ENCODE measurements at regions not wholly inside any gene's neighbourhood (a gene's known extent, or its start where the extent isn't known, plus 50 kb on each side); places are given as distances from the start of the nearest gene placed in this dataset.
"Not testable (repeated sequence)": the region's sequence is repeated elsewhere in the genome, so short reads cannot be mapped to it uniquely, and the experiment has no call there.

DNA sequence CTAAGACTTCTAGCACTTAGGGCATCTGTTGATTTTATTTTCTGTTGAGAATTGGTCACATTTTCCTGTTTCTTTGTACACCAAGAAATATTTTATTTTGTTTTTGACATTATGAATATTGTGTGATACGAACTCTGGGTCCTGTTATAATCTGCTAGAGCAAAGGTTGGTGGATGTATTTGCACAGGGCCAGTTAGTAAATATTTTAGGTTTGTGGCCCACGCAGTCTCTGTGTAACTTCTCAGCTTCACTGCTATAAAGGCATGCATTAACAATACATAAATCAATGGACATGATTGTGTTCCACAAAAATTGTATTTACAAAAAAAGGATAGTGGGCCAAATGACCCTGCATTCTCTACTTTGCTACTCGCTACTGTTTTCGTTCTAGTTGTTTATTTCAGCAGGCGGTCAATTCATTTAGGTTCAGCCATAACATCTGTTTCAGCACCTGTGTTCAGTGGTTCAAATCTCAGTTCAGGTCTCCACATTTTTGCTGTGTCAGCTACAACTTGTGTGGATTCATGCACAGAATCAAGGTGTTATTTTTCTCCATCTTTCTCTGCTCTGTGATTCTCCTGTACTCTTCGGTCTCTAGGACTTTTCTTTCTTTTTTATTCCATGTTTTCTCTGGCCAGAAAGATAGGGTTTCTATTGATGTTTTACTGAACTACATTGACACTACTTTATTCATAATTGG, 786.2 kb downstream of the ETS1 start:
- DNase-seq (ENCODE audit: low read depth in 2 of 3, low spot score in 2 of 3), result no peak

DNA sequence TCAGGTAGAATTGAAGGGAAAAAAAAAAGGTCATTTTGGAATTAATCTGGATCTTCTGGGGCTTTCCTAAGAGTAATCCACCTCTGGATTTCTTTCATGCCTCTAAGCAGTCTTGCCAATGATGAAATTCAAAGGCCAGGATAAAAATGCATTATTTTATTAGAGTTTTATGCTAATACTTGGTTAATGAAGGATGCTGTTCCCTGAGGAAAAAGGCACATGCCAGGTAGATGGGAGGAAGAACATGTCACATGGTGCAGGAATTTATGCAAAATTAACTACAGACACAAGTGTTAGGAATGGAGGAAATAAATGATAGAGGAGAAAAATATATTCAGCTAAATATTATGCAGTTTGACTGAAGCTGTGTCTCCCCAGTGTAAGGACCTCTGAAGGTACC, 792.0 kb downstream of the ETS1 start:
- no peak for DNase-seq (ENCODE audit: low read depth in 2 of 3, low spot score in 2 of 3)

DNA sequence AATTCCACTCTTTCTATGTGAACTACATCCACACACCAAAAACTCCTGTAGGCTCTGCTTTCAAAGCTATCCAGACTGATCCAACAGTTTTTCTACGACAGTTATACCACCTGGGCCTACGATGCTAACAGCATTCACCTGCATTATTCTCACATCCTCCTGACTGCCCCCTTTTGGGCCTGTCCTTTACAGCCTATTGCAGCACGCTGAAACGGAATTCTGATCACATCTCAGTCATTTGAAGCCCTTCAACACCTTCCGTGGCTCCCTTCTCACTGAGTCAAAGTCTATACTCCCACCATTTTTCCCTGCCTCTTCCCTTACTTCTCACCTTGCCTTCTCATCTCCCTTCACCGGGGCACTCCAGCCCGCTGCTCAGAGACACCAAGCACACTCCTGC, 791.3 kb upstream of the KIRREL3 start:
- DNase-seq (ENCODE audit: low read depth in 2 of 3, low spot score in 2 of 3), result no peak

DNA sequence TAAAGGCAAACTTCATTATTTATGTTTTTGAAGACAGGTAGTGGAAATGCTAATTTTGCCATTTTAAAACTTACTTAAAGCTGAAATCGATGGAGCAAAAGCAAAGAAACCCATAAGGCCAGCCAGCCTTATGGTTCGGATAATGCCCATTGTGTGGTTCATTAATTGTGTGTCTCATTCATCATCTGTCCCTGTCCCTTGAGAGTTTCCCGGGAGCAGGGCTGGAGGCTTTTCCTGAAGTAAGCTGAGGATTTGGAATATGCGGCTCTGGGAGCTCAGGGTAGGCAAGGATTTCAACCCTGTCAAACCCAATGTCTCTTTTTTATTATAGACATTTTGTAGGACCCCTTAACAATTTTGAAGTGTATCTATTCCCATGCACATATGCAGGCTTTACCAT, 790.0 kb upstream of the KIRREL3 start:
- no peak for DNase-seq (ENCODE audit: low read depth in 2 of 3, low spot score in 2 of 3)

DNA sequence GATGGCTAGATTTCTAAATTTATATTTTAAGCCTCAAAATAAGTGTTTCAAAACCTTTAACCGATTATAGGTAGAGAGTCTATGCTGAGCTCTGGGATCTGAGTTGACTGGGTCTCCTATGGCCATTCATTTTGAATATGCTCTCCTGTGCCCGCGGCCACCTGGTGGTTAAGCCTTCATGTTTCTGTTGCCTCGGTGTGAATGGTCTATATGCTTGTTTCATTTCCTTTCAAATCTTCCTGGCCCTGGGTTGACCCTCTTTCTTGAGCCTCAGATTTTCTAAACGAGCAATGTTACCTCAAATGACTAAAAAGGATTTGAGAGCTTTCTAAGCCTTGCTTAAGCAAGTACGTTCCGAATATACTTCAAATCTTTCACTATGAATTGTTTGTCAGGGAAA, 789.4 kb upstream of the KIRREL3 start:
- DNase-seq (ENCODE audit: low read depth in 2 of 3, low spot score in 2 of 3), result no peak

DNA sequence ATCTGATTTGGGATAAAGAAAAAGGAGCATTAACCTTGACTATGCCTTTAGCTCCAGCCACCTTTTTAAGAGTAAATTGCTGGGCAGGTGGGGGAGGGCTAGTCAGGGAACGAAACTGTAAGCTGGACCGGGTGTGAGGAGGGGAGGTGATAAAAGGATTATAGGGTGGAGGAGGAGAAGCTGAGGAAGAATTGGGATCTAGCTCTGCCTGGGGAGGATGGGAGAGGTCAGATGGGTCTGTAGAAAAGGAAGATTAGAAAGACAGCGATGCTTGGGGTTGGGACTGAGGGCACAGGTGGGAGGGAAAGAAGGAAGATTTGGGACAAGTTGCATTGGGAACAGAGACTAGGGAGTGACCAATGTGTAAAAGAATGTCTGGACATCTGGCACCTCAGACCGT, 772.4 kb upstream of the KIRREL3 start:
- DNase-seq (ENCODE audit: low read depth in 2 of 3, low spot score in 2 of 3), result not testable (repeated sequence)

DNA sequence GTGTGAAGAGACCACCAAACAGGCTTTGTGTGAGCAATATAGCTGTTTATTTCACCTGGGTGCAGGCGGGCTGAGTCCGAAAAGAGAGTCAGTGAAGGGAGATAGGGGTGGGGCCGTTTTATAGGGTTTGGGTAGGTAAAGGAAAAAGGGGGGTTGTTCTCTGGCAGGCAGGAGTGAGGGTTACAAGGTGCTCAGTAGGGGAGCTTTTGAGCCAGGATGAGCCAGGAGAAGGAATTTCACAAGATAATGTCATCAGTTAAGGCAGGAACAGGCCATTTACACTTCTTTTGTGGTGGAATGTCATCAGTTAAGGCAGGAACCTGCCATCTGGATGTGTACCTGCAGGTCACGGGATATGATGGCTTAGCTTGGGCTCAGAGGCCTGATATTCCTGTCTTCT, 768.4 kb upstream of the KIRREL3 start:
- not testable (repeated sequence) for DNase-seq (ENCODE audit: low read depth in 2 of 3, low spot score in 2 of 3)

DNA sequence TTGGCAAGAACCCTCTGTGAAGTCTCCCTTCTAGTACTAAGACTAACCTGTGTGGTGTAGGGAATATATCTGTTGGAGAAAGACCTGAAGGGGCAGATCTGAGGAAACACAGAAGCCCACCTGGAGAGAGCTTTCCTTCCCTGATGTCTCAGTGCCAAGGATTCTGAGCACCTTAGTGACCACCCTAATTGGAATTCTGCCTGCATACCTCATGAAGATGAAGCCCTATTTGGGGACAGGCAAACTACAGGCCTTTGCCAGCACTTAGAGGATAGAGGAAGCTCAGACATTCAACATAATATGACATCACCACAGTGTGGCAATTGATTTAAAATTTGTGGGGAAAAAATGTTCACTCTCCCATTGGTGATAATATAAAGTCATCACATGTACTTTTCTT, 766.2 kb upstream of the KIRREL3 start:
- DNase-seq (ENCODE audit: low read depth in 2 of 3, low spot score in 2 of 3), result no peak

DNA sequence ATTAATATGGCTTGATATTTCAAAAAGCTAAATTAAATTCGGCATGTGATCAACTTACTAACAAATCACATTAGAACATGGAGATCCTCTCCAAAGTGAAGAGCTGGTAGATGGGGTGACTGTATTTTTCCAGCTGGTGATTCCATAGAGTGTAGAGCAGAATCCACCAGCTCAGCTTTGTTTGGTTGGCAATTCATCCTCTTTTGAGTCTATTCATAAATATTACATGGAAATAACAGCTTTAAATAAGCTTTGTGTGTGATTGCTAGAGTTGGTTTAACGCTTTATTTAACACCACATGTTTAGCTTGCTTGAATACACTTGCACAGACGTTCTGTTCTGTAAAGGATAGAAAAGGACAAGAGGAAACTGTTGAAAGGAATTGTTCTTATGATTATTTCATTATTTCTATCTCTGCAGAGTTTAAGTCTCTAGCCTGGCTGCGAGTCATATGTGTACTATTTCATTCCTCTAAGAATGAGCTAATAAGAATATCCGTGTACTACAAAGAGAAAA, 738.3 kb upstream of the KIRREL3 start:
- no peak for DNase-seq (ENCODE audit: low read depth in 2 of 3, low spot score in 2 of 3)

DNA sequence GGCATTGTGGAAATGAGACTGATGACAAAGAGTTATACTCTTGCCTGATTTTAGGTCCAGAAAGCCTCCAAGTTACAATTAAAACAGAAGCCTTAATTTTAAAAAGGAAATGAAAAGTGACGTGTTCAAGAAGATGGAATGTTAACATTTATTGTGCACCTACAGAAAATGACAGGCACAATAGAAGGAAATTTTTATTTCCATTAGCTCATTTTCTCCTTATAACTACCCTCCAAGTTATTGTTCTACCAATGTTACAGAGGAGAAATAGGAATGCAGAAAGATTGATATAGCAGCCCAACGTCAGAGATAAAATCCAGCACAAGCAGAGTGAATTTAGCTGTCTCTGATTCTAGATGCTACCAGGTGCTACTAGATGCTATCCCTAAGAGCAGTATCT, 736.9 kb upstream of the KIRREL3 start:
- no peak for DNase-seq (ENCODE audit: low read depth in 2 of 3, low spot score in 2 of 3)

DNA sequence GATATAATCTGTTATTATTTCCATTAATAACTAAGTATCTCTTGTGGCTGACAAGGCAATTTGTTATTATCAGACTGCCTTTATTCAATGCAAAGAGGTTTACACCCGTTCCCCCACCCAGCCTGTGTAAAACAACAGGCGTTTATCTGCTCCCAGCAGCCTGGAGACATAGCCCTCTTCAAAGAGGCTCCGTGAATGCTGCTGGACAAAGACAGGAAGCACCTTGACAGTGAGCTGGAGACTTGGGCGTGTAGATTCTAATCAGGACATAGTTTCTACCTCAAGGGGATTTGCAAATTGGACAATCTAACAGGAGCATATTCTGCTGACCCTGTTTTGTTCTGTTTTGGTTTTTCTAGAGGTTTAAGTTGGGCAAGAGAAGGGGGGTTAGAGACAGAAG, 733.0 kb upstream of the KIRREL3 start:
- DNase-seq (ENCODE audit: low read depth in 2 of 3, low spot score in 2 of 3), result no peak

DNA sequence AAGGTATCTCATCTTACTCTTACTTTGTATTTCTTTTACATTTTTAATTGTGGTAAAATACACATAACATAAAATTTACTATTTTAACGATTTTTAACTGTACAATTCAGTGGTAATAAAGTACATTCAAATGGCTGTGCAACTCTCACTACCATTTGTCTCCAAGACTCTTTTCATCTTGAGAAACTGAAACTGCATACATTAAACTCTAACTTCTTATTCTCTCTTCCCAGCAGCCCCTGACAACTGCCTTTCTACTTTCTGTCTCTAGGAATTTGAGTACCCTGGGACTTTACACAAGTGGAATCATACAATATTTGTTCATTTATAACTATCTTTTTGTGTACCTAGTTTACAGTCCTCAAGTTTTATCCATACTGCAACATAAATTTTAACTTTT, 725.8 kb upstream of the KIRREL3 start:
- no peak for DNase-seq (ENCODE audit: low read depth in 2 of 3, low spot score in 2 of 3)

DNA sequence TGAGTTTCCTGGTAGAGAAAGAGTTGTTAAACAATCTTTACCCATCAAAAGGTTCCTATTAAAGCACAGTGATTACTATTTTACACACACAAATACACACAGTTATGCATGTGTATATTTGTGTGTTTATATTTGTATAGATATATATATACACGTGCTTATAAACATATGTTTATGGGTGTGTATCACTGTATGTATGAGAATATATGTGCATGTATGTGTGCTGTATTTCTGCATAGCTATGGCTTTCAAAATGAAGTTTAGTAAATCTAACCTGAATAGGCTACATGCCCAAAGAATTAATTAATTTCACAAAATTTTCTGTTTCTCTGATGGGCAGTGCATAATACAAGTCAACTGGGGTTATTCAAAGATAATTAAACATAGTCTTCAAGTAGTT, 723.1 kb upstream of the KIRREL3 start:
- DNase-seq (ENCODE audit: low read depth in 2 of 3, low spot score in 2 of 3), result no peak

DNA sequence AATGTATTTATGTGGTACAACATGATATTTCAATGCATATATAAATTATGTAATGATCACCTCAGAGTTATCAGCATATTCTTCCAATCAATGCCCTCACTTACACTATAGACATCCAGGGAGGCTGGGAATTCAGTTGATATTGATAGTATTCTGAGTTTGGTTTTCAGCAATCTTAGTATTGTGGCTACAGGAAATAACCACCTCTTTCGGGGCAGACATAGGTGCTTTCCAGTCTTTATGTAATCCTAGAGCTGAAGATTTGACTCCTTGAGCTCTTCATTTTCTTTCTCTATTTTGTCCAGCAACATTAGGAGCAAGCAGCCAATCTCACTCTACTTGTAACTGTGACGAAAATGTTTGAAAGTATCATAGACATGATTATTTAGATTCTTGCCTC, 712.7 kb upstream of the KIRREL3 start:
- DNase-seq (ENCODE audit: low read depth in 2 of 3, low spot score in 2 of 3), result no peak

DNA sequence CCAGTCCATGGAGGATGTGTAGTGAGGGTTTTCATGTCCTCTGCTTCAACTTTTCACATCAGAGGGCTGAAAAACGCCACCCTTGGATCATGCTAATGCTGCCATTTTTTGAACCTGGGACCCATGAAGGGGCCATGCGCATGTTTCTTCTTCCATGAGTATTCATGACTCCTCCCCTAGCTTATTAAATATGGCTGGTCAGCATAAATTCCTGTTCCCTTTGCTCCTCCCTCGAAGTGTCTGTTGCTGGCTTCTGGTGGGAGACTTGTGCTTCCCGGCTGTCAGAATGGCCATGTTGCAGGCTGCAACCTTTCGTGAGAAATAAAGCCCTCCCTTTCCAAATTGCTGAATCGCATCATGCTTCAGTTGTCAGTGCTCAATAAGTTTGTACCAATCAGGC, 711.2 kb upstream of the KIRREL3 start:
- DNase-seq (ENCODE audit: low read depth in 2 of 3, low spot score in 2 of 3), result no peak

DNA sequence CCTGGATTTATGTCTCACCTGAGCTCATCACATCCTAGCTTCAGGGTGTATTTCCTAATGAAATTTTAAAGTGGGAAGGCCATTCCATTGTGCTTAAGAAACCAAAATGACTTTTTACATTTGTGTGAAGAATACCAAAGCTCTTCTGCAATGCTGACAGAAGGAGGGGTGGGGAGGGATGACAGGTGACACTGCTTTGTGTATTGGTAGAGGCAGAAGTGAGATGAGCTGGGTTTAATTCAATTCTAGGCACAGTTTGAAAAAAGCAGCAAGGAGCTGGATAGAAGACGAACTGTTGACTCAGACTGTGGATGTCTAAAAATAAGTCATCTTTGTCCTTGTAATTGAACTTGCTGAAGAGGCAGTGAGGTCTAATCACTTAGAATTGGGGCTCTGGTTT, 710.3 kb upstream of the KIRREL3 start:
- no peak for DNase-seq (ENCODE audit: low read depth in 2 of 3, low spot score in 2 of 3)

DNA sequence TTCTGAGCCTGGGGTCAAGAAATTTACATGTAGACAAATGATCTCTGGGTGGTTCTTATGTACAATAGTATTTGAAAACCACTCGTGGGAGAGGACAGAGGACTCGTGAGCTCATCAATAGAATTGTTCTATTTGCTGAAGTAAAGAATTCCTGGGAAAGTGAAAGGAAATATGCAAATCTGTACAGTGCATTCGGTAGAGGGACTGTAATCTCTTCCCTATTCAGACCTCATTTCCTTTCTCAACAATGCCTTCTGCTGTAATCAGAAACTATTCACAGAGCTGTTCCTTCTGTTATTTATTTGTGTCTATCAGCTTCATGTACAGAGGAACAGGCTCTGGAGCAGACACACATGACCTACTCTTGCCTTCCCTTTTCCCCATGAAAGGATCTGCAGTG, 709.4 kb upstream of the KIRREL3 start:
- DNase-seq (ENCODE audit: low read depth in 2 of 3, low spot score in 2 of 3), result no peak

DNA sequence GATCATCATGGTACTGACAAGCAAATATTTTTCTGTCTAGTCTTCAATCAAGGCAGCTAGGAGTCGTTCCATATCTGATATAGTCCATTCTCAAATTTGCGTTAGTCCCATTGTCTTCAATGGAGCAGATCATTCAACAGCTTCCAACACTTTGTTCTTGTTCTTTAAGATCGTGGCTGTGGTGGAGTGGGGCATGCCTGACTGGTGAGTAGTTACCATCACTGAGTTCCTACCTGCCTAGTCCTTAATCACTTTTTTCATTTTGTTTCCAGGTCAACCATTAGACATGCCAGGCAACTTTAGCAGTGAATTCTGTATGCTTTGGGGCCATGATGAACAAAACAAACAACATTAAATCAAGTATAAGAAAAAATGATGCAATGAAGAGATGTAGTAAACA, 693.1 kb upstream of the KIRREL3 start:
- no peak for DNase-seq (ENCODE audit: low read depth in 2 of 3, low spot score in 2 of 3)

DNA sequence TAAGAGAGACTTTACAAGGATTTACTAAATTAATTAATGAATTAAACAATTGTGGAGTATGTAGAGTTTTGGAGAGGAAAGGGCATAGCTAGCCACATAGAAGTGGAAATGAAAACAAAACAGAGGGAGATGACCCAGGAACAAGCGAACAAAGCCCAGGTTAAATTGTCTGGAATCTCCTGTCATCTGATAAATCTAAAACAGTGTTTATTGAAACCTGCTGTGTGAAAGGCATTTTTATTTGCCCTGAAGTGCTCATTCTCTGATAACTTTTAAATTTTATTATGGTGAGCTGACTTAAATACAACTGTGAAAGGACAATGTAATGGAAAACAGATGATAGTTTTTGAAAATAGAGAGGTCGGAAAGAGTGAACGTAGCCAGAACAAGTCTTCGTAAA, 682.8 kb upstream of the KIRREL3 start:
- no peak for DNase-seq (ENCODE audit: low read depth in 2 of 3, low spot score in 2 of 3)

DNA sequence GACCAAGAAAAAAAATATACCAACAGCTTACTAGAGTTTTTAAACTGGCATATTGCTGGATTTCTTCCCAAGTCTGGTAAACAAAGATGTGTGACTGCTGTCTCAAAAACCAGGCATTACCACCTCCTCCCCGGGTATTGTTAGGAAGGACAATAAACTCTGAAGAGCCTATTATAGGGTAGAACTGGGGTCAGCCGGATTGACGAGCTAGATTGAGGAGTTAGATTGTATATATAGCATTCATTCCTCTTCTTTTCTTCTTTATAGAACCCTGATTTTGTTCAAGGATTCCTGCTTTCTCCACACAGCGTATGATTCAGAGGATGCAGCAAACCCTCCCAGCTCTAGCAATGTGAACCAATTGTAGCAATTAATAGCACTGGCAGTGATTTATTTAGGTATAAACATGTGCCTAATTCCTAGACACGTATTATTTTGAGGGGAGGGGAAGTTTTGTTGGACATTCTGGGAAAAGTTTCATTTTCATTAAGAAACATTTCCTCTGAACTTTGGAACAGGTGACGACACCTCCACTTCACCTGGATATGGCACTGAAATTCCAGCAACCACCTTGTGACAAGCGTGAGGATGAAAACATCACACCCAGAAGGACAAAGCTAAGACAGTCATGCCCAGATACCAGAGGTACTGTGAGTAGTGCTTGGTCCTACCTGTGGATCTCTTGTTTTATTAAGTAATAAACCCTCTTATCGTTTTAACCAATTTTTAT, 679.4 kb upstream of the KIRREL3 start:
- DNase-seq (ENCODE audit: low read depth in 2 of 3, low spot score in 2 of 3), result no peak

DNA sequence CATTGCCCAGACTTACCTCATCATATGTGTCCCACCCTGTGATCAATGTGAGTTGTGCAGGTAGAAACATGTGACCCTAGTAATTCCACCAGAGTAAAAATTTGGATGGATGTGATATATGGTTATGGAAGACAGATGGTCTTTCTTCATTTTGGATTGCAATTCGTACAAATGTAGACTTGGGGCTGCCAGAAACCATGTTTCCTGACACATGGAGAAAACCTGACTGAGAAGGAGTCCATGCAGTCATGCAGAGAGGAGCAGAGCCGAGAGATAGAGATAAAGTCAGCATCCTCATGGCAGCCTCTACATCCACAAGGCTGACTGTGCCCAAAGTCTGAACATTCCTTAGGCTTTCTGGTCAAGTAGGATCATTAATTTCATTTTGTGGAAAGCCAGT, 678.1 kb upstream of the KIRREL3 start:
- no peak for DNase-seq (ENCODE audit: low read depth in 2 of 3, low spot score in 2 of 3)

DNA sequence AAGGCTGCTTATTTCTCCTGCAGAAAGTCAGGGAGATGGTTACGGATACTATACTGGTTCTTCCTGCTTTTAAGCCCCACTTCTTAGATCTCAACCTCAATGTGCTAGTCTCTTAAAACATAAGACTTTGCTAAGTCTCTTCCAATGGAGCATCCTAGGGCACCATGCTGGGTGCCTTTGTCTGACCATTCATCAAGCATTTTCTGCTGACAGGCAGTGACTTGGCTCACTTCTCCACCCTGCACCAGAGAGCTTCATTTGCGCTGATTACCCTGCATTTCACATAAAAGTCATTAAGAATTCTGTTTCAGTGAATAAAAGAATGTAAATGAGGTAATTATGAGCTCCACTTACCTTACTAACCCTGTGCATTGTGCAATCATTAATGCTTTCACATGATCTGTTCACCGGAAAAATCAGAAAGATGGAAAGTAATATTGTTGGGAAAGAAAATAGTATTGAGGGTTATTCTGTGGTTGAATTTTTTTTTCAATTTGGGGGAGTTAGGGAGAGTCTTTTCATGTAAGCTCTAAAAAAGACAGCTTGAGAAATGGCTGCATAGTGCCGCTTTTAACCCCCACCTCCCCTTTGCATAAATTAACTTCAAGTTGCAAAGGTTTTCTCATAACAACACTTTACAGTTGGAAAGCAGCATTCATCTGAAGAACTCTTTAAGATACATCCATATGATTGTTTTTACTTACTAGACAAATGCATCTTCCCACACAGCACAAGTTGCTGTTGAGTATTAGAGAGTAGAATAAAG, 677.3 kb upstream of the KIRREL3 start:
- no peak for DNase-seq (ENCODE audit: low read depth in 2 of 3, low spot score in 2 of 3)
